CD14-positive monocyte (primary cell): ENCODE measurements at regions not wholly inside any gene's neighbourhood (a gene's known extent, or its start where the extent isn't known, plus 50 kb on each side); places are given as distances from the start of the nearest gene placed in this dataset.

Experiments used
- DNase-seq, 3 donors: peaks; one replicate each; pipeline ENCODE4 v3.0.0-alpha.2; 2011 to 2022
- H2AFZ ChIP-seq: 2 replicates; pipeline ENCODE4 v1.6.0; 2012; ENCODE audit warnings: mild to moderate bottlenecking, low read depth, low read length, inconsistent platforms; ENCODE audit not compliant: insufficient read depth, poor library complexity, severe bottlenecking
- H3K27ac ChIP-seq, 2 donors: 1 replicate in 1 of 2; 2 replicates in 1 of 2; pipeline ENCODE4 v1.5.1; 2012 to 2013; ENCODE audit warnings: low read length in 2 of 2, control low read depth in 1 of 2, inconsistent platforms in 1 of 2, low read depth in 1 of 2, mild to moderate bottlenecking in 1 of 2
- H3K27me3 ChIP-seq, 2 donors: one replicate each; pipeline versions ENCODE4 v1.6.0 to v1.6.1; 2011 to 2013; ENCODE audit warnings: low read length in 2 of 2; ENCODE audit not compliant: control insufficient read depth in 2 of 2, insufficient read depth in 2 of 2
- H3K36me3 ChIP-seq, 2 donors: replicated peaks in 1 of 2; 1 replicate in 1 of 2; 2 replicates in 1 of 2; pipeline versions ENCODE4 v1.5.1 to v1.6.1; 2012 to 2013; ENCODE audit warnings: low read length in 2 of 2, control low read depth in 1 of 2, inconsistent platforms in 1 of 2, mild to moderate bottlenecking in 1 of 2; ENCODE audit not compliant: insufficient read depth in 2 of 2, control insufficient read depth in 1 of 2
- H3K4me1 ChIP-seq, 2 donors: 1 replicate in 1 of 2; 2 replicates in 1 of 2; pipeline versions ENCODE4 v1.5.1 to v1.6.1; 2012 to 2013; ENCODE audit warnings: low read length in 2 of 2, control low read depth in 1 of 2, inconsistent platforms in 1 of 2, mild to moderate bottlenecking in 1 of 2, moderate library complexity in 1 of 2; ENCODE audit not compliant: insufficient read depth in 2 of 2, control insufficient read depth in 1 of 2
- H3K4me2 ChIP-seq: replicated peaks from 2 replicates; pipeline ENCODE3; 2012; ENCODE audit warnings: low read length, moderate library complexity, mild to moderate bottlenecking; ENCODE audit not compliant: poor library complexity, severe bottlenecking; ENCODE audit errors: extremely low read depth
- H3K4me3 ChIP-seq, 3 experiments: fragments of 200-600 bp in 1 of 3; sonication (generic) in 1 of 3; replicated peaks in 1 of 3; 1 replicate in 2 of 3; 2 replicates in 1 of 3; pipeline ENCODE4 v1.5.1; 2011 to 2013; ENCODE audit warnings: low read length in 3 of 3, mild to moderate bottlenecking in 3 of 3, control low read depth in 2 of 3, low read depth in 2 of 3, inconsistent platforms in 1 of 3, moderate library complexity in 1 of 3
- H3K79me2 ChIP-seq: 2 replicates; pipeline ENCODE4 v1.6.0; 2012; ENCODE audit warnings: mild to moderate bottlenecking, control low read depth, inconsistent platforms, low read length, moderate library complexity; ENCODE audit not compliant: insufficient read depth
- H3K9ac ChIP-seq: 2 replicates; pipeline ENCODE4 v1.6.0; 2017; ENCODE audit warnings: low read length, mild to moderate bottlenecking; ENCODE audit not compliant: insufficient read depth, poor library complexity, severe bottlenecking
- H3K9me3 ChIP-seq, 2 donors: replicated peaks in 1 of 2; 1 replicate in 1 of 2; 2 replicates in 1 of 2; pipeline versions ENCODE4 v1.5.1 to v1.6.1; 2012 to 2013; ENCODE audit warnings: low read length in 2 of 2, control low read depth in 1 of 2; ENCODE audit not compliant: control insufficient read depth in 1 of 2, insufficient read depth in 1 of 2
- H4K20me1 ChIP-seq: 2 replicates; pipeline ENCODE4 v1.6.0; 2012; ENCODE audit warnings: mild to moderate bottlenecking, low read length, control low read depth, moderate library complexity; ENCODE audit not compliant: insufficient read depth
- H3K27ac Mint-ChIP-seq, 7 donors: one replicate each; pipeline ENCODE4 v1.8.0; 2020; ENCODE audit warnings: mild to moderate bottlenecking in 7 of 7, mixed read lengths in 7 of 7, moderate library complexity in 6 of 7, inconsistent platforms in 2 of 7
- H3K27me3 Mint-ChIP-seq, 3 donors: one replicate each; pipeline ENCODE4 v1.8.0; 2021 to 2022; ENCODE audit warnings: low read depth in 3 of 3, mild to moderate bottlenecking in 3 of 3, mixed read lengths in 3 of 3, moderate library complexity in 3 of 3, inconsistent platforms in 1 of 3
- H3K36me3 Mint-ChIP-seq, 2 donors: one replicate each; pipeline ENCODE4 v1.8.0; 2020; ENCODE audit warnings: mixed read lengths in 2 of 2, inconsistent platforms in 1 of 2, mild to moderate bottlenecking in 1 of 2
- H3K4me1 Mint-ChIP-seq: one replicate; pipeline ENCODE4 v1.8.0; 2020; ENCODE audit warnings: mild to moderate bottlenecking, mixed read lengths
- H3K4me3 Mint-ChIP-seq, 2 donors: one replicate each; pipeline ENCODE4 v1.8.0; 2020; ENCODE audit warnings: mild to moderate bottlenecking in 2 of 2, mixed read lengths in 2 of 2, moderate library complexity in 1 of 2
- H3K9me3 Mint-ChIP-seq, 7 donors: one replicate each; pipeline ENCODE4 v1.8.0; 2020 to 2022; ENCODE audit warnings: mixed read lengths in 7 of 7, mild to moderate bottlenecking in 6 of 7, moderate library complexity in 6 of 7, inconsistent platforms in 2 of 7
- CTCF ChIP-seq: fragments of 200-600 bp; IDR thresholded peaks from one replicate; pipeline ENCODE4 v1.8.0; 2022; ENCODE audit warnings: antibody characterized with exemption, mild to moderate bottlenecking
- whole genome bisulfite sequencing: methylation state at CpG from one replicate; pipeline ENCODE4 v1.1.5; 2013; ENCODE audit warnings: missing lambda C conversion rate; ENCODE audit not compliant: insufficient coverage; 5-methylcytosine and 5-hydroxymethylcytosine counted together
- intact Hi-C, 2 donors: fragments of 100-400 bp; cut with micrococcal nuclease; formaldehyde crosslinking; loops; one replicate each; pipeline versions ENCODE4 v1.15.0 to v1.15.1; 2023

DNA sequence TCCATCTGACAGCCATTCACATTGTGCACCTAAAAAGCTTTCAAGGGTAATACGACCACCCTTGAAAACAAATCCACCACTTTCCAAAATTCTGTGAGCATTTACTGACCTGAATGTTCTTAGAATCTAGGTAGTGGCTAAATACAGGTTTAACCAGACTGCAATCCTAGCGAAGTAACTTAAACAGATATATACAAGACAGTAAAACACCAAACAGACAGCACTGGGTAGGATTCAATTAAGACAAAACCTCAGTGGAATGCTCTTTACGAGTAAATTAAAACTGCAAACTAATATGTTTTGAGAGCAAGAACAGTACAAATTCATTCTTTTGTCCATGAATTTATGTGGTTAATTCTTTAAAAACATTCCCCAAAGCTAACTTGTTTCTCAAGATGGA lies 354.2 kb upstream of the ESRRG start:
- H3K4me3 ChIP-seq, result no peak overlapping the region
- intact Hi-C loops, result no loop called here
- Mint-ChIP-seq H3K9me3 (no peaks in the 10 kb centered on the region), H3K4me1 (no peaks in the 10 kb centered on the region), H3K27me3 (peaks cover 0 to 4% (median 0%) of the 10 kb centered on the region in 3 donors), H3K4me3 (no peak overlapping the region), H3K36me3 (no peaks in the 10 kb centered on the region), H3K27ac (no peak overlapping the region)
- H3K27me3 ChIP-seq, result no peaks in the 10 kb centered on the region
- no peak for TF ChIP-seq CTCF
- H3K9me3 ChIP-seq, result no peaks in the 10 kb centered on the region
- no peaks in the 10 kb centered on the region for H3K79me2 ChIP-seq
- DNase-seq, result no peak
- H3K4me1 ChIP-seq, result no peaks in the 10 kb centered on the region
- no CpG with 5 or more reads among the region's 3 CpGs for WGBS
- no peak overlapping the region for H3K4me2 ChIP-seq
- H3K36me3 ChIP-seq, result no peaks in the 10 kb centered on the region
- no peaks in the 10 kb centered on the region for H4K20me1 ChIP-seq
- H3K9ac ChIP-seq, result no peak overlapping the region
- H3K27ac ChIP-seq, result no peak overlapping the region
- no peak overlapping the region for H2AFZ ChIP-seq

GRCh38 chr1:217076902-217077301 lies 353.7 kb upstream of the ESRRG start:
- H3K4me2 ChIP-seq, result no peak overlapping the region
- no CpG with 5 or more reads among the region's 2 CpGs for WGBS
- Mint-ChIP-seq H3K9me3 (no peaks in the 10 kb centered on the region), H3K4me3 (no peak overlapping the region), H3K27ac (no peak overlapping the region), H3K4me1 (no peaks in the 10 kb centered on the region), H3K36me3 (no peaks in the 10 kb centered on the region), H3K27me3 (peaks cover 0 to 4% (median 0%) of the 10 kb centered on the region in 3 donors)
- H3K4me1 ChIP-seq, result no peaks in the 10 kb centered on the region
- intact Hi-C loops, result no loop called here
- H3K36me3 ChIP-seq, result no peaks in the 10 kb centered on the region
- H3K4me3 ChIP-seq, result no peak overlapping the region
- H3K27ac ChIP-seq, result no peak overlapping the region
- H3K9me3 ChIP-seq, result no peaks in the 10 kb centered on the region
- no peak for DNase-seq
- TF ChIP-seq CTCF, result no peak
- H4K20me1 ChIP-seq, result no peaks in the 10 kb centered on the region
- H3K9ac ChIP-seq, result no peak overlapping the region
- H3K27me3 ChIP-seq, result no peaks in the 10 kb centered on the region
- no peak overlapping the region for H2AFZ ChIP-seq
- no peaks in the 10 kb centered on the region for H3K79me2 ChIP-seq
